B cell (primary cell): ENCODE measurements at regions not wholly inside any gene's neighbourhood (a gene's known extent, or its start where the extent isn't known, plus 50 kb on each side); places are given as distances from the start of the nearest gene placed in this dataset.

Experiments
- ATAC-seq: fragments of 200-7000 bp; cut with Tn5 transposase; one replicate; pipeline ENCODE4 v1.10.0; 2021; ENCODE audit warnings: low read depth, mild to moderate bottlenecking, moderate number of reproducible peaks, moderate library complexity
- CTCF ChIA-PET: fragments of 350-600 bp; sonication (Branson Sonifier 250); formaldehyde crosslinking; loops from one replicate; lab custom pipeline; 2021; ENCODE audit warnings: antibody characterized with exemption, inconsistent platforms; lab: Charles Lee
- POLR2A ChIA-PET: fragments of 350-600 bp; sonication (Branson Sonifier 250); formaldehyde crosslinking; loops from one replicate; lab custom pipeline; 2021; ENCODE audit warnings: antibody characterized with exemption; lab: Charles Lee
- DNase-seq: peaks from one replicate; pipeline ENCODE4 v3.0.0; 2013
- H2AFZ ChIP-seq: 2 replicates; pipeline ENCODE4 v1.6.1; 2012; ENCODE audit warnings: mild to moderate bottlenecking, low read depth, low read length; ENCODE audit not compliant: insufficient read depth, poor library complexity, severe bottlenecking
- H3K27ac ChIP-seq, 2 donors: 1 replicate in 1 of 2; 2 replicates in 1 of 2; pipeline ENCODE4 v1.5.1; 2012 to 2013; ENCODE audit warnings: low read length in 2 of 2, mild to moderate bottlenecking in 2 of 2, moderate library complexity in 1 of 2
- H3K27me3 ChIP-seq, 4 experiments: fragments of 200-600 bp in 1 of 4; sonication (generic) in 1 of 4; replicated peaks in 1 of 4; 1 replicate in 2 of 4; 2 replicates in 2 of 4; pipeline versions ENCODE4 v1.6.1 to v1.7.0; 2013 to 2016; ENCODE audit warnings: low read length in 3 of 4, mild to moderate bottlenecking in 2 of 4, mixed read lengths in 1 of 4, moderate library complexity in 1 of 4; ENCODE audit not compliant: insufficient read depth in 4 of 4, control insufficient read depth in 3 of 4; ENCODE audit errors: control extremely low read depth in 1 of 4
- H3K36me3 ChIP-seq, 2 experiments: replicated peaks in 1 of 2; 1 replicate in 1 of 2; 2 replicates in 1 of 2; pipeline versions ENCODE4 v1.6.1 to v1.7.1; 2013; ENCODE audit warnings: low read length in 1 of 2; ENCODE audit not compliant: insufficient read depth in 2 of 2, control insufficient read depth in 1 of 2; ENCODE audit errors: control extremely low read depth in 1 of 2, extremely low read depth in 1 of 2
- H3K4me1 ChIP-seq, 2 donors: fragments of 200-600 bp in 1 of 2; sonication (generic) in 1 of 2; 1 replicate in 1 of 2; 2 replicates in 1 of 2; pipeline versions ENCODE4 v1.5.1 to v1.6.1; 2013 to 2017; ENCODE audit warnings: low read length in 2 of 2; ENCODE audit not compliant: control insufficient read depth in 2 of 2, insufficient read depth in 2 of 2
- H3K4me2 ChIP-seq: replicated peaks from 2 replicates; pipeline ENCODE3; 2012; ENCODE audit warnings: mild to moderate bottlenecking, low read depth, low read length; ENCODE audit not compliant: poor library complexity, severe bottlenecking
- H3K4me3 ChIP-seq, 5 experiments: fragments of 200-600 bp in 1 of 5; sonication (generic) in 1 of 5; 1 replicate in 3 of 5; 2 replicates in 2 of 5; pipeline versions ENCODE4 v1.5.1 to v1.7.0; 2011 to 2016; ENCODE audit warnings: low read length in 4 of 5, mild to moderate bottlenecking in 4 of 5, low read depth in 2 of 5, control low read depth in 1 of 5, moderate library complexity in 1 of 5; ENCODE audit not compliant: insufficient read depth in 1 of 5; ENCODE audit errors: control extremely low read depth in 1 of 5, extremely low read depth in 1 of 5
- H3K79me2 ChIP-seq: fragments of 200-600 bp; sonication (generic); one replicate; pipeline ENCODE4 v1.6.0; 2016; ENCODE audit warnings: low read length; ENCODE audit not compliant: control insufficient read depth, insufficient read depth
- H3K9ac ChIP-seq: fragments of 200-600 bp; sonication (generic); 2 replicates; pipeline ENCODE4 v1.6.1; 2017; ENCODE audit warnings: mild to moderate bottlenecking, low read length, moderate library complexity
- H3K9me3 ChIP-seq, 3 donors: one replicate each; pipeline versions ENCODE4 v1.6.1 to v1.7.1; 2013; ENCODE audit warnings: low read length in 2 of 3; ENCODE audit not compliant: control insufficient read depth in 2 of 3, insufficient read depth in 1 of 3; ENCODE audit errors: control extremely low read depth in 1 of 3
- H4K20me1 ChIP-seq: 2 replicates; pipeline ENCODE4 v1.6.0; 2012; ENCODE audit warnings: mild to moderate bottlenecking, low read length; ENCODE audit not compliant: insufficient read depth, control insufficient read depth, poor library complexity, severe bottlenecking
- H3K27ac Mint-ChIP-seq: one replicate; pipeline ENCODE4 v1.8.0; 2021; ENCODE audit warnings: mixed read lengths
- H3K27me3 Mint-ChIP-seq: one replicate; pipeline ENCODE4 v1.8.0; 2021; ENCODE audit warnings: mixed read lengths
- H3K4me1 Mint-ChIP-seq: one replicate; pipeline ENCODE4 v1.8.0; 2021; ENCODE audit warnings: mixed read lengths
- H3K4me3 Mint-ChIP-seq: one replicate; pipeline ENCODE4 v1.8.0; 2021; ENCODE audit warnings: mixed read lengths
- H3K9me3 Mint-ChIP-seq: one replicate; pipeline ENCODE4 v1.8.0; 2022; ENCODE audit warnings: mixed read lengths; ENCODE audit not compliant: insufficient read depth
- CTCF ChIP-seq: fragments of 200-600 bp; IDR thresholded peaks from one replicate; pipeline ENCODE4 v1.8.0; 2022; ENCODE audit warnings: antibody characterized with exemption, mild to moderate bottlenecking
- EZH2 ChIP-seq: IDR thresholded peaks from 2 replicates; pipeline ENCODE4 v1.6.1; 2012; ENCODE audit warnings: borderline replicate concordance, low read depth, mild to moderate bottlenecking, moderate library complexity, low read length; ENCODE audit not compliant: insufficient read depth, poor library complexity, severe bottlenecking
- WGBS: methylation state at CpG from one replicate; pipeline ENCODE4 v1.1.5; 2013; ENCODE audit warnings: missing lambda C conversion rate; ENCODE audit not compliant: insufficient coverage; 5-methylcytosine and 5-hydroxymethylcytosine counted together
- intact Hi-C: fragments of 100-400 bp; cut with micrococcal nuclease; formaldehyde crosslinking; loops from one replicate; pipeline ENCODE4 v1.10.0; 2022

GRCh38 chr5:133891390-133891789, 77.0 kb downstream of the C5orf15 start:
- TF ChIP-seq EZH2 (no peak), CTCF (no peak)
- no peaks in the 10 kb centered on the region for H3K36me3 ChIP-seq
- no peaks in the 10 kb centered on the region for H4K20me1 ChIP-seq
- H3K9me3 Mint-ChIP-seq = no peaks in the 10 kb centered on the region
- POLR2A ChIA-PET = no interaction called here
- no peaks in the 10 kb centered on the region for H3K27me3 ChIP-seq
- H3K79me2 ChIP-seq = no peaks in the 10 kb centered on the region
- H3K27me3 Mint-ChIP-seq = no peaks in the 10 kb centered on the region
- ATAC-seq (no peak), DNase-seq (no peak)
- peaks cover 10% of the 10 kb centered on the region for H3K4me1 Mint-ChIP-seq
- H3K4me3 ChIP-seq = no peak overlapping the region
- whole genome bisulfite sequencing = 56% methylated on average over 1 of the region's 5 CpGs
- H3K4me1 ChIP-seq = peaks cover 14 to 19% of the 10 kb centered on the region in 2 donors
- no peak overlapping the region for H2AFZ ChIP-seq
- H3K9me3 ChIP-seq = no peaks in the 10 kb centered on the region
- no peak overlapping the region for H3K9ac ChIP-seq
- no peak overlapping the region for H3K27ac ChIP-seq
- H3K4me3 Mint-ChIP-seq = no peak overlapping the region
- H3K4me2 ChIP-seq = no peak overlapping the region
- intact Hi-C loops = no loop called here
- H3K27ac Mint-ChIP-seq = no peak overlapping the region
- CTCF ChIA-PET = interaction anchor here (1.2 kb wide), 1 partner anchor 23 kb away, joined by 3 read pairs; no protein-coding TSS in a partner anchor

GRCh38 chr5:133890776-133891280, 77.6 kb downstream of the C5orf15 start:
- no peak for DNase-seq
- Histone ChIP-seq H4K20me1 (no peaks in the 10 kb centered on the region), H3K9me3 (peaks cover 0 to 2% (median 0%) of the 10 kb centered on the region in 3 donors), H3K79me2 (no peaks in the 10 kb centered on the region), H3K4me3 (no peak overlapping the region), H3K36me3 (no peaks in the 10 kb centered on the region), H3K27ac (no peak overlapping the region), H3K27me3 (no peaks in the 10 kb centered on the region), H3K4me2 (no peak overlapping the region), H3K9ac (no peak overlapping the region), H3K4me1 (peaks cover 15 to 21% of the 10 kb centered on the region in 2 donors), H2AFZ (no peak overlapping the region)
- CTCF ChIA-PET = no interaction called here
- WGBS = 60% methylated on average over 1 of the region's 1 CpG
- TF ChIP-seq CTCF (no peak), EZH2 (no peak)
- H3K9me3 Mint-ChIP-seq = no peaks in the 10 kb centered on the region
- POLR2A ChIA-PET = no interaction called here
- H3K4me3 Mint-ChIP-seq = no peak overlapping the region
- peaks cover 14% of the 10 kb centered on the region for H3K4me1 Mint-ChIP-seq
- no peak for ATAC-seq
- intact Hi-C loops = no loop called here
- H3K27me3 Mint-ChIP-seq = no peaks in the 10 kb centered on the region
- H3K27ac Mint-ChIP-seq = no peak overlapping the region
